Endothelial cell of umbilical vein (primary cell): ENCODE measurements at regions not wholly inside any gene's neighbourhood (a gene's known extent, or its start where the extent isn't known, plus 50 kb on each side); places are given as distances from the start of the nearest gene placed in this dataset.

Experiments used
- BruUV-seq: library from RNA; stranded (reverse); fragments of 400-500 nt; replicated peaks from 2 replicates; lab custom pipeline; 2021; lab: Mats Ljungman, UMichigan
- CTCF ChIA-PET: fragments of 300-600, 350-600 bp; sonication (Branson Sonifier 250); formaldehyde crosslinking; loops from one replicate; lab custom pipeline; 2021; ENCODE audit warnings: antibody characterized with exemption, inconsistent platforms; lab: Charles Lee
- POLR2A ChIA-PET: fragments of 300-600, 350-600 bp; sonication (Branson Sonifier 250); formaldehyde crosslinking; loops from one replicate; lab custom pipeline; 2021; ENCODE audit warnings: antibody characterized with exemption, inconsistent platforms; lab: Charles Lee
- DNase-seq: peaks from one replicate; pipeline ENCODE4 v3.0.0-alpha.2; 2011; ENCODE audit warnings: low read depth, low spot score
- FAIRE-seq: peaks from 2 replicates; lab custom pipeline; 2011; peaks lifted over from hg19 to GRCh38; lab: Jason Lieb, UNC
- H2AFZ ChIP-seq: 2 replicates; pipeline ENCODE4 v1.6.0; 2012; ENCODE audit warnings: low read depth, low read length, control low read depth, inconsistent platforms
- H3K27ac ChIP-seq: 2 replicates; pipeline ENCODE4 v1.5.1; 2011; ENCODE audit warnings: low read depth, mild to moderate bottlenecking, control low read depth, low read length, moderate library complexity; ENCODE audit not compliant: insufficient read depth
- H3K27me3 ChIP-seq, 2 experiments: 2 replicates each; pipeline versions ENCODE4 v1.6.0 to v1.6.1; 2011; ENCODE audit warnings: low read length in 2 of 2, mixed read lengths in 1 of 2; ENCODE audit not compliant: control insufficient read depth in 2 of 2, insufficient read depth in 2 of 2
- H3K36me3 ChIP-seq, 2 experiments: 2 replicates in 1 of 2; 3 replicates in 1 of 2; pipeline ENCODE4 v1.5.1; 2011; ENCODE audit warnings: low read length in 2 of 2, mild to moderate bottlenecking in 1 of 2, moderate library complexity in 1 of 2; ENCODE audit not compliant: control insufficient read depth in 2 of 2, insufficient read depth in 2 of 2; ENCODE audit errors: extremely low read depth in 1 of 2
- H3K4me1 ChIP-seq: 3 replicates; pipeline ENCODE4 v1.5.1; 2011; ENCODE audit warnings: mild to moderate bottlenecking, low read length; ENCODE audit not compliant: control insufficient read depth, insufficient read depth; ENCODE audit errors: extremely low read depth
- H3K4me2 ChIP-seq: 2 replicates; pipeline ENCODE4 v1.6.1; 2011; ENCODE audit warnings: low read length, control low read depth, mixed read lengths; ENCODE audit not compliant: insufficient read depth
- H3K4me3 ChIP-seq, 3 experiments: fragments of 200-600 bp in 1 of 3; sonication (generic), shearing (Covaris generic) in 1 of 3; replicated peaks in 1 of 3; 2 replicates each; pipeline ENCODE4 v1.5.1; 2011 to 2016; ENCODE audit warnings: control low read depth in 3 of 3, low read length in 3 of 3, mild to moderate bottlenecking in 2 of 3, inconsistent platforms in 1 of 3, low read depth in 1 of 3, moderate library complexity in 1 of 3; ENCODE audit not compliant: insufficient read depth in 1 of 3
- H3K79me2 ChIP-seq: 2 replicates; pipeline ENCODE4 v1.6.0; 2012; ENCODE audit warnings: low read length, inconsistent platforms; ENCODE audit not compliant: control insufficient read depth, insufficient read depth
- H3K9ac ChIP-seq: replicated peaks from 2 replicates; pipeline ENCODE3; 2011; ENCODE audit warnings: low read length, control low read depth; ENCODE audit not compliant: insufficient read depth; ENCODE audit errors: extremely low read depth
- H3K9me1 ChIP-seq: replicated peaks from 3 replicates; pipeline ENCODE4 v1.6.0; 2011; ENCODE audit warnings: mild to moderate bottlenecking, low read length; ENCODE audit not compliant: control insufficient read depth, insufficient read depth; ENCODE audit errors: extremely low read depth
- H3K9me3 ChIP-seq: replicated peaks from 2 replicates; pipeline ENCODE4 v1.5.1; 2012; ENCODE audit warnings: low read length, inconsistent platforms; ENCODE audit not compliant: control insufficient read depth, insufficient read depth
- H4K20me1 ChIP-seq: replicated peaks from 2 replicates; pipeline ENCODE3; 2011; ENCODE audit warnings: mild to moderate bottlenecking, low read length; ENCODE audit not compliant: control insufficient read depth, insufficient read depth; ENCODE audit errors: extremely low read depth
- CTCF ChIP-seq, 2 donors: IDR thresholded peaks; 1 replicate in 1 of 2; 2 replicates in 1 of 2; pipeline ENCODE4 v1.5.1; 2011; ENCODE audit warnings: low read length in 2 of 2, mild to moderate bottlenecking in 2 of 2, moderate library complexity in 2 of 2, control low read depth in 1 of 2, inconsistent platforms in 1 of 2, low read depth in 1 of 2; ENCODE audit not compliant: insufficient read depth in 1 of 2; ENCODE audit errors: extremely low read depth in 1 of 2
- EZH2 ChIP-seq: IDR thresholded peaks from 2 replicates; pipeline ENCODE4 v1.6.1; 2012; ENCODE audit warnings: borderline replicate concordance, low read depth, mild to moderate bottlenecking, moderate library complexity, low read length, inconsistent platforms; ENCODE audit not compliant: severe bottlenecking
- FOS ChIP-seq: IDR thresholded peaks from 2 replicates; pipeline ENCODE4 v1.6.1; 2011; ENCODE audit warnings: mild to moderate bottlenecking, low read length, moderate library complexity, borderline replicate concordance; ENCODE audit not compliant: insufficient read depth
- GATA2 ChIP-seq: IDR thresholded peaks from 2 replicates; pipeline ENCODE4 v1.7.0; 2011; ENCODE audit warnings: low read depth, mild to moderate bottlenecking, moderate library complexity, mixed read lengths, low read length; ENCODE audit not compliant: insufficient read length, insufficient read depth
- JUN ChIP-seq: IDR thresholded peaks from 2 replicates; pipeline ENCODE4 v1.6.1; 2011; ENCODE audit warnings: borderline replicate concordance, low read depth; ENCODE audit not compliant: insufficient read length, insufficient read depth
- MAX ChIP-seq: IDR thresholded peaks from 2 replicates; pipeline ENCODE4 v1.6.1; 2011; ENCODE audit not compliant: insufficient read depth, insufficient read length
- MYC ChIP-seq: IDR thresholded peaks from one replicate; pipeline ENCODE4 v1.6.1; 2011; ENCODE audit warnings: mild to moderate bottlenecking, low read depth, low read length
- POLR2A ChIP-seq: IDR thresholded peaks from 2 replicates; pipeline ENCODE4 v1.6.1; 2012; ENCODE audit warnings: low read depth, mild to moderate bottlenecking, control low read depth, low read length
- POLR2AphosphoS5 ChIP-seq: IDR thresholded peaks from 2 replicates; pipeline ENCODE4 v1.6.1; 2012; ENCODE audit warnings: low read depth, mild to moderate bottlenecking, control low read depth, low read length, moderate library complexity; ENCODE audit not compliant: insufficient read depth
- dilution Hi-C: fragments of 300-500 bp; cut with MboI; formaldehyde crosslinking; loops from one replicate; pipeline ENCODE4 v1.15.0; 2019; ENCODE audit warnings: low sequenced_read_pairs; ENCODE audit not compliant: extremely low pct_ligation_motif_present
- intact Hi-C: fragments of 100-400 bp; cut with micrococcal nuclease; formaldehyde crosslinking; loops from one replicate; pipeline ENCODE4 v1.10.0; 2022

GRCh38 chr11:104556606-104557301 is 341.5 kb downstream of the CASP12 start:
- Histone ChIP-seq H2AFZ (no peak overlapping the region), H3K27me3 (no peaks in the 10 kb centered on the region), H3K4me2 (no peak overlapping the region), H3K79me2 (no peaks in the 10 kb centered on the region), H3K27ac (no peak overlapping the region), H3K4me3 (no peak overlapping the region), H3K9ac (no peak overlapping the region), H3K4me1 (no peaks in the 10 kb centered on the region), H4K20me1 (no peaks in the 10 kb centered on the region), H3K9me3 (no peaks in the 10 kb centered on the region), H3K9me1 (no peaks in the 10 kb centered on the region), H3K36me3 (no peaks in the 10 kb centered on the region)
- BruUV-seq, result no TSS peak
- no peak for FAIRE-seq
- intact Hi-C loops (no loop called here), dilution Hi-C loops (no loop called here)
- TF ChIP-seq MAX, result no peak
- no peak for DNase-seq
- CTCF ChIA-PET, result interaction anchor here (1.2 to 1.7 kb wide), 3 partner anchors 9 to 14 kb away, joined by 4 to 5 read pairs (median 5); no protein-coding TSS in a partner anchor
- POLR2A ChIA-PET, result no interaction called here

GRCh38 chr11:104549019-104549418 is 349.2 kb downstream of the CASP12 start:
- no peak overlapping the region for H3K4me3 ChIP-seq
- intact Hi-C loops (no loop called here), dilution Hi-C loops (no loop called here)
- no peak overlapping the region for H3K27ac ChIP-seq
- H2AFZ ChIP-seq, result no peak overlapping the region
- no peaks in the 10 kb centered on the region for H3K36me3 ChIP-seq
- FAIRE-seq, result no peak
- H3K79me2 ChIP-seq, result no peaks in the 10 kb centered on the region
- ChIA-PET POLR2A (no interaction called here), CTCF (interaction anchor here (1.0 to 2.0 kb wide), 4 partner anchors 8 to 1314 kb away, joined by 3 to 5 read pairs (median 4); no protein-coding TSS in a partner anchor)
- no peaks in the 10 kb centered on the region for H4K20me1 ChIP-seq
- TF ChIP-seq EZH2 (no peak), FOS (no peak), CTCF (IDR thresholded peaks at IDR 0.05; ENCODE audit: extremely low read depth in 1 of 2, insufficient read depth in 1 of 2, low read depth in 1 of 2, low read length in 2 of 2) (no peak), MAX (no peak), JUN (no peak), GATA2 (no peak), POLR2AphosphoS5 (no peak), POLR2A (no peak), MYC (no peak)
- no peaks in the 10 kb centered on the region for H3K27me3 ChIP-seq
- no peaks in the 10 kb centered on the region for H3K9me1 ChIP-seq
- no peak for DNase-seq
- H3K4me1 ChIP-seq, result no peaks in the 10 kb centered on the region
- no peaks in the 10 kb centered on the region for H3K9me3 ChIP-seq
- no TSS peak for BruUV-seq
- H3K4me2 ChIP-seq, result no peak overlapping the region
- no peak overlapping the region for H3K9ac ChIP-seq
